NB4 (cell line): ENCODE measurements at regions not wholly inside any gene's neighbourhood (a gene's known extent, or its start where the extent isn't known, plus 50 kb on each side); places are given as distances from the start of the nearest gene placed in this dataset.

Source experiments
- MYC ChIP-seq: IDR thresholded peaks from 2 replicates; pipeline ENCODE4 v1.6.1; 2011; ENCODE audit warnings: low read depth, low read length
- POLR2A ChIP-seq: IDR thresholded peaks from 2 replicates; pipeline ENCODE4 v1.6.1; 2011; ENCODE audit warnings: mild to moderate bottlenecking; ENCODE audit not compliant: insufficient read length; ENCODE audit errors: extremely low read depth
- TF ChIP-seq, protein P1 (sequence below): IDR thresholded peaks from one replicate; pipeline ENCODE4 v1.5.1; 2012; ENCODE audit warnings: low read depth, low read length
- TF ChIP-seq, protein P2 (sequence below): IDR thresholded peaks from 2 replicates; pipeline ENCODE4 v1.6.1; 2011; ENCODE audit warnings: low read depth, low read length

DNA sequence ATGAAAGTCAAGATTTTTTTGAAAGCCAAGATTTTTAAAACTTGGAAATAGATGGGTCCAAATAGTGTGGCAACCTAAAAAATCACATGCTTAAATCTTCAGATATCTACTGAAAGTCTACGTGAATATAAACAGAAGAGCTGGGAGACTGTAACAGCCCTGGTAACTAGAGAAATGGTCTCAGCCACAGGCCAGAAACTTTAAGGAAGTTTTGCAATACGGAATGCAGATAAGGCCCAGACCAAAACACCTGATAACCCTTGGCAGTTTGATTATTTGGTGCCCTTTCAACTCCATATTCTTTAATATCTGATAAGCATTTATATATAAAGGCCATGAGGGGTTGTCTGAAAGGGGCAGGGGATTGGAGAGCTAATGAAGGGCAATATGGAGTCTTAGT lies 537.3 kb upstream of the TGFBR2 start:
- TF ChIP-seq POLR2A (no peak), MYC (no peak)
- TF ChIP-seq, protein P1, sequence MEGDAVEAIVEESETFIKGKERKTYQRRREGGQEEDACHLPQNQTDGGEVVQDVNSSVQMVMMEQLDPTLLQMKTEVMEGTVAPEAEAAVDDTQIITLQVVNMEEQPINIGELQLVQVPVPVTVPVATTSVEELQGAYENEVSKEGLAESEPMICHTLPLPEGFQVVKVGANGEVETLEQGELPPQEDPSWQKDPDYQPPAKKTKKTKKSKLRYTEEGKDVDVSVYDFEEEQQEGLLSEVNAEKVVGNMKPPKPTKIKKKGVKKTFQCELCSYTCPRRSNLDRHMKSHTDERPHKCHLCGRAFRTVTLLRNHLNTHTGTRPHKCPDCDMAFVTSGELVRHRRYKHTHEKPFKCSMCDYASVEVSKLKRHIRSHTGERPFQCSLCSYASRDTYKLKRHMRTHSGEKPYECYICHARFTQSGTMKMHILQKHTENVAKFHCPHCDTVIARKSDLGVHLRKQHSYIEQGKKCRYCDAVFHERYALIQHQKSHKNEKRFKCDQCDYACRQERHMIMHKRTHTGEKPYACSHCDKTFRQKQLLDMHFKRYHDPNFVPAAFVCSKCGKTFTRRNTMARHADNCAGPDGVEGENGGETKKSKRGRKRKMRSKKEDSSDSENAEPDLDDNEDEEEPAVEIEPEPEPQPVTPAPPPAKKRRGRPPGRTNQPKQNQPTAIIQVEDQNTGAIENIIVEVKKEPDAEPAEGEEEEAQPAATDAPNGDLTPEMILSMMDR = no peak
- TF ChIP-seq, protein P2, sequence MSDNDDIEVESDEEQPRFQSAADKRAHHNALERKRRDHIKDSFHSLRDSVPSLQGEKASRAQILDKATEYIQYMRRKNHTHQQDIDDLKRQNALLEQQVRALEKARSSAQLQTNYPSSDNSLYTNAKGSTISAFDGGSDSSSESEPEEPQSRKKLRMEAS = no peak
